ENCODE measurements at regions not wholly inside any gene's neighbourhood (a gene's known extent, or its start where the extent isn't known, plus 50 kb on each side); places are given as distances from the start of the nearest gene placed in this dataset.

DNA sequence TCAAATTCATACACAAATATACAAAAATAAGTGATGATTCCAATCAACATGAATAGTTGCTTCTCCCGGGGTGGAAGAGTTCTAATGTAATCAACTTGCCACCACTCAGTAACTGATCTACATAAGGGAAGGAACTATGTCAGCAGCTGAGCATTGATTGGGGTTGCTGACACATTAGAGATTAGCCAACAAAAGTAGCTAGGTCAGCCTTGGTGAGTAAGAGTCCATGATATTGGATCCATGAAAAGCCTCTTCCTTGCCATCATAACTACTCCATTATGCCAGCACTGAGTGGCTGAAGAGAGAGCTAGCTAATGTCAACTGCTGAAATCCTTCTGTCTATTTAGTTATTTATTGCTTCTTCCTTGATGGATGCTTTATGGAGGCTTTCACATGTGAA, 309.8 kb downstream of the NFIB start:
- H3K27ac Mint-ChIP-seq (ENCODE audit: unreplicated experiment) = no peak overlapping the region
- no peaks in the 10 kb centered on the region for H3K9me3 Mint-ChIP-seq (ENCODE audit: unreplicated experiment)
- no peak for DNase-seq (ENCODE audit: low spot score)
- peaks cover 5% of the 10 kb centered on the region for H3K27me3 Mint-ChIP-seq (ENCODE audit: unreplicated experiment)
- H3K36me3 Mint-ChIP-seq (ENCODE audit: low read depth, unreplicated experiment) = no peaks in the 10 kb centered on the region
- H3K4me3 Mint-ChIP-seq (ENCODE audit: unreplicated experiment) = no peak overlapping the region
- no peaks in the 10 kb centered on the region for H3K4me1 Mint-ChIP-seq (ENCODE audit: unreplicated experiment)
- TF ChIP-seq, protein P1, sequence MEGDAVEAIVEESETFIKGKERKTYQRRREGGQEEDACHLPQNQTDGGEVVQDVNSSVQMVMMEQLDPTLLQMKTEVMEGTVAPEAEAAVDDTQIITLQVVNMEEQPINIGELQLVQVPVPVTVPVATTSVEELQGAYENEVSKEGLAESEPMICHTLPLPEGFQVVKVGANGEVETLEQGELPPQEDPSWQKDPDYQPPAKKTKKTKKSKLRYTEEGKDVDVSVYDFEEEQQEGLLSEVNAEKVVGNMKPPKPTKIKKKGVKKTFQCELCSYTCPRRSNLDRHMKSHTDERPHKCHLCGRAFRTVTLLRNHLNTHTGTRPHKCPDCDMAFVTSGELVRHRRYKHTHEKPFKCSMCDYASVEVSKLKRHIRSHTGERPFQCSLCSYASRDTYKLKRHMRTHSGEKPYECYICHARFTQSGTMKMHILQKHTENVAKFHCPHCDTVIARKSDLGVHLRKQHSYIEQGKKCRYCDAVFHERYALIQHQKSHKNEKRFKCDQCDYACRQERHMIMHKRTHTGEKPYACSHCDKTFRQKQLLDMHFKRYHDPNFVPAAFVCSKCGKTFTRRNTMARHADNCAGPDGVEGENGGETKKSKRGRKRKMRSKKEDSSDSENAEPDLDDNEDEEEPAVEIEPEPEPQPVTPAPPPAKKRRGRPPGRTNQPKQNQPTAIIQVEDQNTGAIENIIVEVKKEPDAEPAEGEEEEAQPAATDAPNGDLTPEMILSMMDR (IDR thresholded peaks at IDR 0.05; ENCODE audit: unreplicated experiment) = no peak

DNA sequence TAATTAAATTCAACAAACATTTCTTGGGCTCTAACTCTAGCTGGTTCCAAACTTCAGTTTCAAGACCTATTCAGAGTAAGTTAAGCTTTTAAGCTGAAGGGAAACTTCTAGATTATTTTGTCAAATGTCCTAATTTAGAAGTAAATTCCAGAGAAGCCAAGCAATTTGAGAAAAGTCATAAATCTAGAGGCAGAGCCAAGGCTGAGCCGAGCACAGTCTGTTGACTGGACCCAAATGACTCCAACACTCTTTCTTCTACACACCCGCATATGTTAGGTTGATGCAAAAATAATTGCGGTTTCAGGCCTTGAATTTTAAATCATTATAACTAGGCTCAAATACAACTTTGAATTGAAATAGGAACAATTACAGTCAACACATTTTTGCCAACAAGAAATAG, 319.7 kb downstream of the NFIB start:
- no peak overlapping the region for H3K4me3 Mint-ChIP-seq (ENCODE audit: unreplicated experiment)
- TF ChIP-seq, protein P1 (IDR thresholded peaks at IDR 0.05; ENCODE audit: unreplicated experiment) = no peak
- H3K27me3 Mint-ChIP-seq (ENCODE audit: unreplicated experiment) = peaks cover 3% of the 10 kb centered on the region
- H3K27ac Mint-ChIP-seq (ENCODE audit: unreplicated experiment) = no peak overlapping the region
- peaks cover 4% of the 10 kb centered on the region for H3K9me3 Mint-ChIP-seq (ENCODE audit: unreplicated experiment)
- no peaks in the 10 kb centered on the region for H3K36me3 Mint-ChIP-seq (ENCODE audit: low read depth, unreplicated experiment)
- peaks cover 4% of the 10 kb centered on the region for H3K4me1 Mint-ChIP-seq (ENCODE audit: unreplicated experiment)
- no peak for DNase-seq (ENCODE audit: low spot score)

DNA sequence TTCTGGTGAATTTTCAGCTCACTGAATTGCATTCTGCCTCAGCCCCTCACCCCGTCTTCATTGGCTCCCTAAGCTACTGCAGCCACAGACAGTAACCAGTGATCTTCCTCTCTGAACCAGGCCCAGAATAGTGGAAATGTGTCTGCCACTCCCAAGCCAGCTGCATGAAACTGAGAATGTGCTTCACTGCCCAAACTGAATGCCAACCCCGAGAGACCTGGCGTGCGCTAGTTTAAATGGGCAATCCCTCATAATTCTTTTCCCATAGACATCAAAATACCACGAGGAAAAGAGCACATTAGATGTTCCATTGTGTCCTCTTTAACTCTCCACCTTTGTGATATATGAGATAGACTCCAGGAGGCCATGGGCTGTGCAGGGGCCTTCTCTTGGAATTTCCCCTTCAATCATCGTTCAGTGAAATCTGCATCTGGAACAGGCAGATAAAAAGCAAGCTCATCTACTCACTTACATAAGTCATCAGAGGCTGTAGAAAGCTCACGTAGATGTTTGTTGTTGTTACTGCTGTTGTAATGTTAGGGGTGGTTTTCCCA, 320.2 kb downstream of the NFIB start:
- TF ChIP-seq, protein P1 (IDR thresholded peaks at IDR 0.05; ENCODE audit: unreplicated experiment) = no peak
- Mint-ChIP-seq H3K4me3 (ENCODE audit: unreplicated experiment) (no peak overlapping the region), H3K27ac (ENCODE audit: unreplicated experiment) (no peak overlapping the region), H3K36me3 (ENCODE audit: low read depth, unreplicated experiment) (no peaks in the 10 kb centered on the region), H3K4me1 (ENCODE audit: unreplicated experiment) (peaks cover 4% of the 10 kb centered on the region), H3K27me3 (ENCODE audit: unreplicated experiment) (peaks cover 1% of the 10 kb centered on the region), H3K9me3 (ENCODE audit: unreplicated experiment) (peaks cover 4% of the 10 kb centered on the region)
- no peak for DNase-seq (ENCODE audit: low spot score)

DNA sequence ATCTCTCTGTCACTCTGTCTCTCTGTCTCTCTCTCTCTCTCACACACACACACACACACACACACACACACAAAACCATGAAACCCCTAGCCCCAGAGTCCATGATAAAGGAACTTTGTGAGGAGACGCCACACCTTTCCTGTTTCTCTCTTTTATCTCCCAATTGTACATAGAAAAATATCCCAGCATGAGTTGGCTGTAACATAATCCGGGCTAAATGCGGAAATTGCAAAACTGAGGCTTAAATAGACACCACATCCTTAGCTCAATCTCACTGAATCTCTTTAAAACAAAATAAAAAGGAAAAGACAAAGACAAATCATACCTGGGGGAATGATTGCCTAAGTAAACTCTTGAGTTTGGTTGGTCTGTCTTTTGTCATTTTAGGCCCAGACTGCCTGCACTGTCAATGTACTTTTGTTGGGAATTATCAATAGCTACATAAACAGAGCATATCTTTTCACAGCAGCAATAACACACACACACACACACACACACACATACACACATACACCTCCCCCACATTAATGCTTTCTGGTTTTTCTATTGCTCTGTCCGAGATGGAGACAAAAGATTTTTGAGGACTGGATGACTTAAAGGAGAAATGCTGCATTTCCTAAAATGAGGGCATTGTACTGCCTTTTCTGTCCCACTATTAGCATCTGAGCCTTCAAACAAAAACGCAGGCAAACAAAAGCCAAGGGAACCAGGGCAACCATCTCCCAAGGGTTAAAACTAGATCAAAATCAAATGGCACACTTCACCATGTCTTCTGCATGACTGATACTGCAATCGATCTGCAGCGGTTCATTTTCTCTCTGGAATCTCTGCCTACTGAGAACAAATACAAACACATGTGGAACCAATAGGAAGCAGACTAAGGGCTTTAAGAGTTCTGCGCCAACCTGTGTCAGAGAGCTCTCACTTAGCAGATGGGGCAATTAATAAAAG, 321.5 kb downstream of the NFIB start:
- no peaks in the 10 kb centered on the region for H3K36me3 Mint-ChIP-seq (ENCODE audit: low read depth, unreplicated experiment)
- peaks cover 4% of the 10 kb centered on the region for H3K9me3 Mint-ChIP-seq (ENCODE audit: unreplicated experiment)
- H3K27me3 Mint-ChIP-seq (ENCODE audit: unreplicated experiment) = peaks cover 1% of the 10 kb centered on the region
- no peak overlapping the region for H3K27ac Mint-ChIP-seq (ENCODE audit: unreplicated experiment)
- no peak for DNase-seq (ENCODE audit: low spot score)
- TF ChIP-seq, protein P1 (IDR thresholded peaks at IDR 0.05; ENCODE audit: unreplicated experiment) = no peak
- peaks cover 4% of the 10 kb centered on the region for H3K4me1 Mint-ChIP-seq (ENCODE audit: unreplicated experiment)
- no peak overlapping the region for H3K4me3 Mint-ChIP-seq (ENCODE audit: unreplicated experiment)

DNA sequence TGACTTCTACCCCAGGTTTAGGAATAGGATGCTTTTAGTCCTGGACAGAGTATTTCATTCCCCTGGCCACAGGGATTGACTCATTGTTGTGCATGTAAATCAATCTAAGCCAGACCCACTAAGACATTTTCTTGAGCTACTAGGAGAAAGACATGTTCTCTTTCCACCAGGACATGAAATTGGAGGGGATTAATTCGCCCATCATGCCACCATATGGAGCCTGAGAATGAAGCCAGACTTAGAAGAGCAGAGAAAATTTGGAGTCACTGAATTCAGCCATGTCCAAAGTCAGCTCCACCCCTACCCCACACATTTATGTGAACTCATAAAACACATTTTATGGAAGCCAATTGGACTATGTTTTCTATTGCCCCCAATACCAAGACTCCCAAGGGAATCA, 322.5 kb downstream of the NFIB start:
- Mint-ChIP-seq H3K4me1 (ENCODE audit: unreplicated experiment) (peaks cover 4% of the 10 kb centered on the region), H3K27ac (ENCODE audit: unreplicated experiment) (no peak overlapping the region), H3K9me3 (ENCODE audit: unreplicated experiment) (peaks cover 4% of the 10 kb centered on the region), H3K36me3 (ENCODE audit: low read depth, unreplicated experiment) (no peaks in the 10 kb centered on the region), H3K27me3 (ENCODE audit: unreplicated experiment) (peaks cover 1% of the 10 kb centered on the region), H3K4me3 (ENCODE audit: unreplicated experiment) (no peak overlapping the region)
- no peak for DNase-seq (ENCODE audit: low spot score)
- TF ChIP-seq, protein P1 (IDR thresholded peaks at IDR 0.05; ENCODE audit: unreplicated experiment) = no peak

Measured in endothelial cell (in vitro differentiated cells).